Activated T-cell treated with anti-CD3 and anti-CD28 coated beads, Interleukin-2, amount 50 U/mL, for 72 hours (primary cell): ENCODE measurements at regions not wholly inside any gene's neighbourhood (a gene's known extent, or its start where the extent isn't known, plus 50 kb on each side); places are given as distances from the start of the nearest gene placed in this dataset.
"Not testable (repeated sequence)": the region's sequence is repeated elsewhere in the genome, so short reads cannot be mapped to it uniquely, and the experiment has no call there.

Source experiments
- ATAC-seq, 2 donors: fragments of 150-1000 bp; cut with Tn5 transposase; replicated peaks in 1 of 2; 2 replicates each; pipeline ENCODE4 v1.10.0; 2021; ENCODE audit warnings: moderate library complexity in 2 of 2, mild to moderate bottlenecking in 1 of 2
- DNase-seq, 2 donors: peaks; one replicate each; pipeline ENCODE4 v3.0.0; 2021 to 2022; ENCODE audit warnings: mixed read lengths in 1 of 2
- H3K27ac Mint-ChIP-seq: one replicate; pipeline ENCODE4 v1.8.0; 2022; ENCODE audit warnings: mild to moderate bottlenecking, moderate library complexity, mixed read lengths
- H3K27me3 Mint-ChIP-seq: one replicate; pipeline ENCODE4 v1.8.0; 2022; ENCODE audit warnings: low read depth, mixed read lengths
- H3K36me3 Mint-ChIP-seq, 2 donors: one replicate each; pipeline ENCODE4 v1.8.0; 2022; ENCODE audit warnings: mixed read lengths in 2 of 2, mild to moderate bottlenecking in 1 of 2; ENCODE audit not compliant: insufficient read depth in 2 of 2
- H3K4me1 Mint-ChIP-seq: one replicate; pipeline ENCODE4 v1.8.0; 2022; ENCODE audit warnings: low read depth, mixed read lengths
- H3K4me3 Mint-ChIP-seq, 2 donors: one replicate each; pipeline ENCODE4 v1.8.0; 2022; ENCODE audit warnings: mild to moderate bottlenecking in 2 of 2, mixed read lengths in 2 of 2, moderate library complexity in 2 of 2
- H3K9me3 Mint-ChIP-seq, 2 donors: one replicate each; pipeline ENCODE4 v1.8.0; 2022; ENCODE audit warnings: mixed read lengths in 2 of 2

- Mint-ChIP-seq H3K4me3 (no peak overlapping the region), H3K9me3 (peaks cover 5% of the 10 kb centered on the region in 2 donors), H3K27ac (no peak overlapping the region), H3K36me3 (peaks cover 4 to 7% of the 10 kb centered on the region in 2 donors), H3K4me1 (peaks cover 7% of the 10 kb centered on the region), H3K27me3 (no peaks in the 10 kb centered on the region)
- ATAC-seq, result no peak
- no peak for DNase-seq
These were observed 192.3 kb upstream of the HMCN1 start for GRCh38 chr1:185541871-185542301.

- peaks cover 4 to 7% of the 10 kb centered on the region in 2 donors for H3K36me3 Mint-ChIP-seq
- no peak for ATAC-seq
- peaks cover 7% of the 10 kb centered on the region for H3K4me1 Mint-ChIP-seq
- H3K27ac Mint-ChIP-seq, result no peak overlapping the region
- peaks cover 5% of the 10 kb centered on the region in 2 donors for H3K9me3 Mint-ChIP-seq
- DNase-seq, result no peak
- H3K4me3 Mint-ChIP-seq, result no peak overlapping the region
- H3K27me3 Mint-ChIP-seq, result no peaks in the 10 kb centered on the region
These were observed 193.9 kb upstream of the HMCN1 start for GRCh38 chr1:185540295-185540694.

GRCh38 chr1:185539277-185539943, 194.8 kb upstream of the HMCN1 start:
- Mint-ChIP-seq H3K4me1 (peaks cover 7% of the 10 kb centered on the region), H3K36me3 (peaks cover 4 to 7% of the 10 kb centered on the region in 2 donors), H3K27ac (peak overlapping the region; percentile 44), H3K27me3 (no peaks in the 10 kb centered on the region), H3K4me3 (no peak overlapping the region), H3K9me3 (peaks cover 5% of the 10 kb centered on the region in 2 donors)
- DNase-seq (peak in 1 of 2 donors; percentile 11), ATAC-seq (peak; percentile 51 to 66)

- H3K36me3 Mint-ChIP-seq, H3K9me3 Mint-ChIP-seq, H3K27ac Mint-ChIP-seq, DNase-seq, H3K4me1 Mint-ChIP-seq, H3K4me3 Mint-ChIP-seq, H3K27me3 Mint-ChIP-seq, ATAC-seq: not testable (repeated sequence)
These were observed 195.8 kb upstream of the HMCN1 start for GRCh38 chr1:185538309-185538898.

GRCh38 chr1:185537596-185537995, 196.6 kb upstream of the HMCN1 start:
- DNase-seq (no peak), ATAC-seq (no peak)
- H3K4me1 Mint-ChIP-seq, result peaks cover 7% of the 10 kb centered on the region
- no peaks in the 10 kb centered on the region for H3K27me3 Mint-ChIP-seq
- no peak overlapping the region for H3K4me3 Mint-ChIP-seq
- H3K27ac Mint-ChIP-seq, result no peak overlapping the region
- H3K9me3 Mint-ChIP-seq, result peaks cover 5% of the 10 kb centered on the region in 2 donors
- H3K36me3 Mint-ChIP-seq, result peaks cover 4 to 7% of the 10 kb centered on the region in 2 donors

GRCh38 chr1:185536165-185536920, 197.8 kb upstream of the HMCN1 start:
- Mint-ChIP-seq H3K36me3 (peaks cover 4 to 7% of the 10 kb centered on the region in 2 donors), H3K4me3 (no peak overlapping the region), H3K27ac (no peak overlapping the region), H3K9me3 (peaks cover 5 to 8% of the 10 kb centered on the region in 2 donors), H3K27me3 (no peaks in the 10 kb centered on the region), H3K4me1 (peaks cover 7% of the 10 kb centered on the region)
- ATAC-seq (no peak), DNase-seq (no peak)

GRCh38 chr1:185535621-185536020, 198.6 kb upstream of the HMCN1 start:
- peaks cover 5 to 6% of the 10 kb centered on the region in 2 donors for H3K9me3 Mint-ChIP-seq
- no peak overlapping the region for H3K27ac Mint-ChIP-seq
- ATAC-seq (no peak), DNase-seq (no peak)
- peaks cover 7% of the 10 kb centered on the region for H3K4me1 Mint-ChIP-seq
- H3K36me3 Mint-ChIP-seq, result peaks cover 4% of the 10 kb centered on the region in 2 donors
- no peaks in the 10 kb centered on the region for H3K27me3 Mint-ChIP-seq
- H3K4me3 Mint-ChIP-seq, result no peak overlapping the region

GRCh38 chr1:185534801-185535200, 199.4 kb upstream of the HMCN1 start:
- DNase-seq, result no peak
- no peak for ATAC-seq
- Mint-ChIP-seq H3K9me3 (peaks cover 5 to 6% of the 10 kb centered on the region in 2 donors), H3K36me3 (peaks cover 3% of the 10 kb centered on the region in 2 donors), H3K4me3 (no peak overlapping the region), H3K4me1 (peaks cover 7% of the 10 kb centered on the region), H3K27ac (no peak overlapping the region), H3K27me3 (no peaks in the 10 kb centered on the region)

- no peak overlapping the region for H3K4me3 Mint-ChIP-seq
- no peaks in the 10 kb centered on the region for H3K27me3 Mint-ChIP-seq
- H3K36me3 Mint-ChIP-seq, result no peaks in the 10 kb centered on the region
- no peak for ATAC-seq
- no peak overlapping the region for H3K27ac Mint-ChIP-seq
- DNase-seq, result no peak
- peaks cover 0 to 4% of the 10 kb centered on the region in 2 donors for H3K9me3 Mint-ChIP-seq
- H3K4me1 Mint-ChIP-seq, result no peaks in the 10 kb centered on the region
These were observed 200.6 kb upstream of the HMCN1 start for GRCh38 chr1:185533596-185533995.

GRCh38 chr1:185532856-185533255, 201.3 kb upstream of the HMCN1 start:
- H3K27me3 Mint-ChIP-seq, result no peaks in the 10 kb centered on the region
- H3K4me3 Mint-ChIP-seq, result no peak overlapping the region
- no peak for ATAC-seq
- H3K4me1 Mint-ChIP-seq, result no peaks in the 10 kb centered on the region
- no peak for DNase-seq
- H3K27ac Mint-ChIP-seq, result no peak overlapping the region
- H3K9me3 Mint-ChIP-seq, result peaks cover 0 to 4% of the 10 kb centered on the region in 2 donors
- no peaks in the 10 kb centered on the region for H3K36me3 Mint-ChIP-seq

- Mint-ChIP-seq H3K4me3 (no peak overlapping the region), H3K4me1 (no peaks in the 10 kb centered on the region), H3K9me3 (peaks cover 0 to 3% of the 10 kb centered on the region in 2 donors), H3K27ac (no peak overlapping the region), H3K36me3 (no peaks in the 10 kb centered on the region), H3K27me3 (no peaks in the 10 kb centered on the region)
- ATAC-seq (no peak), DNase-seq (no peak)
These were observed 202.4 kb upstream of the HMCN1 start for GRCh38 chr1:185531838-185532237.

GRCh38 chr1:185530215-185530614, 204.0 kb upstream of the HMCN1 start:
- H3K4me1 Mint-ChIP-seq, result no peaks in the 10 kb centered on the region
- no peak for DNase-seq
- H3K4me3 Mint-ChIP-seq, result no peak overlapping the region

GRCh38 chr1:185529673-185530072, 204.5 kb upstream of the HMCN1 start:
- Mint-ChIP-seq H3K27ac (no peak overlapping the region), H3K9me3 (peaks cover 0 to 4% of the 10 kb centered on the region in 2 donors)
- ATAC-seq, result no peak

More at GRCh38 chr1:185530215-185530614, 204.0 kb upstream of the HMCN1 start:
- ATAC-seq, result no peak
- Mint-ChIP-seq H3K27ac (no peak overlapping the region), H3K36me3 (no peaks in the 10 kb centered on the region), H3K9me3 (peaks cover 0 to 3% of the 10 kb centered on the region in 2 donors), H3K27me3 (no peaks in the 10 kb centered on the region)

More at GRCh38 chr1:185529673-185530072, 204.5 kb upstream of the HMCN1 start:
- Mint-ChIP-seq H3K4me1 (no peaks in the 10 kb centered on the region), H3K4me3 (no peak overlapping the region), H3K27me3 (no peaks in the 10 kb centered on the region), H3K36me3 (no peaks in the 10 kb centered on the region)
- no peak for DNase-seq
